ENCODE measurements at regions not wholly inside any gene's neighbourhood (a gene's known extent, or its start where the extent isn't known, plus 50 kb on each side); places are given as distances from the start of the nearest gene placed in this dataset.

DNA sequence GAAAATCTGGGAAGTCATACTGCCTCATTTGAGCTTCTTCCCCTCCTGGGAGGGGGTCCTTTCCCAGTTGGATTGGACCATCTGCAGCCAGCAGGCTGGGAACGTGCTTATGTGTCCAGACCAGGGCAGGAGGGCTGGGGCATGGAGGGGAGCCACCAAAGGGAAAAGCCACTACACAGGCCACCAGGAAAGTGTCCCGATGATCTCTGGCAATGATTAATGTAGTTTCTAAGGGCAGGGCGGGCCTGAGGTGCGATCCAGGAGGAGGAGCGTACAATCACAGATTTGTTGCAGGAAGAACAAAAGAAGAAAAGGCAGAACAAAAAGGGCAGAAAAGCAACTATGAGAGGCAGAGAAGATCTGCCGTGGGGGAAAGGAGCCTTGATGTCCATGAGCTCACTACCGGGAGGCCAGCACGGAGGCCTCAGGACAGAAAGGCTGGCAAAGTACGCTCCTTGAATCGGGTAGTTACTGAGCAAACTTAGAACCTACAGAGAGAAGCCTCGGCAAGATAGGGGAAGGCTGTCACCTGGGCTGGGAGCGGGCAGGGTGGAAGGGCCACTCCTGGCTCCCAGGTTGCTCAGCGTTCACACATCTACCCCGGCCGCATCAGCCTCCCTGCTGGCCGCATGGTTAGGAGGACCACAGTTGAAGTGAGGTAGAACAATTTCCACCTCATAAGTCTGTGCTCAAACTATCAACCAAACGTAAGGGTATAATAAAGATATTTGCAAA is 79.5 kb upstream of the PCSK6 start:
- no peak for TF ChIP-seq EZH2phosphoT487 (IDR thresholded peaks at IDR 0.05; ENCODE audit: borderline replicate concordance, low read depth, low read length)
- TF ChIP-seq, protein P1, sequence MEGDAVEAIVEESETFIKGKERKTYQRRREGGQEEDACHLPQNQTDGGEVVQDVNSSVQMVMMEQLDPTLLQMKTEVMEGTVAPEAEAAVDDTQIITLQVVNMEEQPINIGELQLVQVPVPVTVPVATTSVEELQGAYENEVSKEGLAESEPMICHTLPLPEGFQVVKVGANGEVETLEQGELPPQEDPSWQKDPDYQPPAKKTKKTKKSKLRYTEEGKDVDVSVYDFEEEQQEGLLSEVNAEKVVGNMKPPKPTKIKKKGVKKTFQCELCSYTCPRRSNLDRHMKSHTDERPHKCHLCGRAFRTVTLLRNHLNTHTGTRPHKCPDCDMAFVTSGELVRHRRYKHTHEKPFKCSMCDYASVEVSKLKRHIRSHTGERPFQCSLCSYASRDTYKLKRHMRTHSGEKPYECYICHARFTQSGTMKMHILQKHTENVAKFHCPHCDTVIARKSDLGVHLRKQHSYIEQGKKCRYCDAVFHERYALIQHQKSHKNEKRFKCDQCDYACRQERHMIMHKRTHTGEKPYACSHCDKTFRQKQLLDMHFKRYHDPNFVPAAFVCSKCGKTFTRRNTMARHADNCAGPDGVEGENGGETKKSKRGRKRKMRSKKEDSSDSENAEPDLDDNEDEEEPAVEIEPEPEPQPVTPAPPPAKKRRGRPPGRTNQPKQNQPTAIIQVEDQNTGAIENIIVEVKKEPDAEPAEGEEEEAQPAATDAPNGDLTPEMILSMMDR (conservative IDR thresholded peaks at IDR 0.05; ENCODE audit: low read length), result no peak
